ENCODE measurements at regions not wholly inside any gene's neighbourhood (a gene's known extent, or its start where the extent isn't known, plus 50 kb on each side); places are given as distances from the start of the nearest gene placed in this dataset.
A peak's percentile ranks its signal among the peaks of the same experiment; 100 is the strongest.
"Not testable (repeated sequence)": the region's sequence is repeated elsewhere in the genome, so short reads cannot be mapped to it uniquely, and the experiment has no call there.

GRCh38 chr3:188974856-188975599 lies 196.7 kb upstream of the TPRG1 start:
- no peak for DNase-seq (ENCODE audit: low spot score)

GRCh38 chr3:188975600-188976314 lies 196.0 kb upstream of the TPRG1 start:
- DNase-seq (ENCODE audit: low spot score): no peak

- DNase-seq (ENCODE audit: low spot score): no peak
Measured at GRCh38 chr3:188976407-188976806, 195.4 kb upstream of the TPRG1 start.

GRCh38 chr3:188978421-188979171 lies 193.2 kb upstream of the TPRG1 start:
- no peak for DNase-seq (ENCODE audit: low spot score)

- DNase-seq (ENCODE audit: low spot score): no peak
Measured at GRCh38 chr3:188979248-188979647, 192.5 kb upstream of the TPRG1 start.

- no peak for DNase-seq (ENCODE audit: low spot score)
Measured at GRCh38 chr3:188979669-188980310, 192.0 kb upstream of the TPRG1 start.

- DNase-seq (ENCODE audit: low spot score): no peak
Measured at GRCh38 chr3:188993181-188993580, 178.6 kb upstream of the TPRG1 start.

GRCh38 chr3:189001559-189001958 lies 170.2 kb upstream of the TPRG1 start:
- DNase-seq (ENCODE audit: low spot score): no peak

GRCh38 chr3:189003410-189003809 lies 168.4 kb upstream of the TPRG1 start:
- no peak for DNase-seq (ENCODE audit: low spot score)

GRCh38 chr3:189013224-189013888 lies 158.4 kb upstream of the TPRG1 start:
- DNase-seq (ENCODE audit: low spot score): no peak

GRCh38 chr3:189014526-189014925 lies 157.2 kb upstream of the TPRG1 start:
- DNase-seq (ENCODE audit: low spot score): no peak

- not testable (repeated sequence) for DNase-seq (ENCODE audit: low spot score)
Measured at GRCh38 chr3:189022576-189023466, 148.9 kb upstream of the TPRG1 start.

GRCh38 chr3:189025866-189026265 lies 145.9 kb upstream of the TPRG1 start:
- DNase-seq (ENCODE audit: low spot score): no peak

GRCh38 chr3:189027626-189028155 lies 144.1 kb upstream of the TPRG1 start:
- no peak for DNase-seq (ENCODE audit: low spot score)

- DNase-seq (ENCODE audit: low spot score): no peak
Measured at GRCh38 chr3:189038773-189039745, 132.7 kb upstream of the TPRG1 start.

- DNase-seq (ENCODE audit: low spot score): no peak
Measured at GRCh38 chr3:189040656-189041335, 131.0 kb upstream of the TPRG1 start.

GRCh38 chr3:189041482-189042090 lies 130.2 kb upstream of the TPRG1 start:
- DNase-seq (ENCODE audit: low spot score): peak; percentile 47

GRCh38 chr3:189042832-189043231 lies 128.9 kb upstream of the TPRG1 start:
- no peak for DNase-seq (ENCODE audit: low spot score)

All from D341Med (cell line).